K562 (cell line): ENCODE measurements at regions not wholly inside any gene's neighbourhood (a gene's known extent, or its start where the extent isn't known, plus 50 kb on each side); places are given as distances from the start of the nearest gene placed in this dataset.
A peak's percentile ranks its signal among the peaks of the same experiment; 100 is the strongest.

Experiments
- ATAC-seq: fragments of 200-7000 bp; cut with Tn5 transposase; 3 replicates; pipeline ENCODE4 v1.9.1; 2020; ENCODE audit warnings: moderate library complexity
- BruUV-seq: library from RNA; stranded (reverse); fragments of 400-500 nt; replicated peaks from 2 replicates; lab custom pipeline; 2021; lab: Mats Ljungman, UMichigan
- CTCF ChIA-PET: fragments of 300-600 bp; formaldehyde crosslinking; extraction: SDS; loops from one replicate; lab custom pipeline; 2021; ENCODE audit warnings: low intra/inter-chr PET ratio; lab: Yijun Ruan, JAX
- POLR2A ChIA-PET: fragments of 300-600, 350-650 bp; sonication (Branson Sonifier 250); formaldehyde crosslinking; extraction: SDS; loops from one replicate; lab custom pipeline; 2021; ENCODE audit warnings: antibody characterized with exemption, inconsistent platforms; lab: Yijun Ruan, JAX
- DNase-seq, 4 experiments: peaks; one replicate each; pipeline versions ENCODE4 v3.0.0 to v3.0.0-alpha.2; 2011 to 2018; ENCODE audit warnings: low spot score in 3 of 4, mixed read lengths in 3 of 4; ENCODE audit errors: extremely low read depth in 1 of 4
- FAIRE-seq: peaks from 2 replicates; lab custom pipeline; 2011; peaks lifted over from hg19 to GRCh38; lab: Jason Lieb, UNC
- H2AFZ ChIP-seq: 2 replicates; pipeline ENCODE4 v1.6.0; 2011; ENCODE audit warnings: low read depth, low read length, control low read depth, inconsistent platforms
- H3K27ac ChIP-seq: fragments of 200-600 bp; 3 replicates; pipeline ENCODE4 v1.8.0; 2011; ENCODE audit warnings: low read depth, mild to moderate bottlenecking, control low read depth, inconsistent platforms, low read length, moderate library complexity, mixed read lengths; ENCODE audit errors: extremely low read depth
- H3K27me3 ChIP-seq, 2 experiments: fragments of 300-600 bp in 1 of 2; 2 replicates in 1 of 2; 3 replicates in 1 of 2; pipeline versions ENCODE4 v1.6.0 to v1.8.0; 2011; ENCODE audit warnings: inconsistent platforms in 2 of 2, low read length in 2 of 2, mild to moderate bottlenecking in 1 of 2, mixed read lengths in 1 of 2, moderate library complexity in 1 of 2; ENCODE audit not compliant: control insufficient read depth in 2 of 2, insufficient read depth in 2 of 2
- H3K36me3 ChIP-seq: fragments of 300-600 bp; 3 replicates; pipeline ENCODE4 v1.8.0; 2011; ENCODE audit warnings: mild to moderate bottlenecking, low read length, inconsistent platforms; ENCODE audit not compliant: control insufficient read depth, insufficient read depth
- H3K4me1 ChIP-seq, 2 experiments: fragments of 200-600 bp in 1 of 2; replicated peaks in 1 of 2; 2 replicates in 1 of 2; 3 replicates in 1 of 2; pipeline versions ENCODE4 v1.5.1 to v1.8.0; 2011; ENCODE audit warnings: inconsistent platforms in 2 of 2, low read length in 2 of 2, mild to moderate bottlenecking in 1 of 2, mixed read lengths in 1 of 2, moderate library complexity in 1 of 2; ENCODE audit not compliant: control insufficient read depth in 2 of 2, insufficient read depth in 2 of 2
- H3K4me2 ChIP-seq: 2 replicates; pipeline ENCODE4 v1.6.1; 2011; ENCODE audit warnings: low read length, control low read depth, inconsistent platforms, mixed read lengths; ENCODE audit not compliant: insufficient read depth
- H3K4me3 ChIP-seq: fragments of 200-600 bp; sonication (generic), shearing (Covaris generic); 2 replicates; pipeline ENCODE4 v1.5.1; 2016; ENCODE audit warnings: control low read depth, inconsistent platforms
- H3K79me2 ChIP-seq: fragments of 200-600 bp; 3 replicates; pipeline ENCODE4 v1.8.0; 2011; ENCODE audit warnings: low read length, inconsistent platforms; ENCODE audit not compliant: control insufficient read depth, insufficient read depth
- H3K9ac ChIP-seq, 2 experiments: 2 replicates each; pipeline versions ENCODE4 v1.6.0 to v1.6.1; 2011; ENCODE audit warnings: low read depth in 2 of 2, low read length in 2 of 2, control low read depth in 1 of 2, inconsistent platforms in 1 of 2, mild to moderate bottlenecking in 1 of 2, mixed read lengths in 1 of 2; ENCODE audit not compliant: insufficient read depth in 1 of 2
- H3K9me1 ChIP-seq: one replicate; pipeline ENCODE4 v1.6.0; 2011; ENCODE audit warnings: inconsistent platforms, mild to moderate bottlenecking, low read length, moderate library complexity; ENCODE audit not compliant: control insufficient read depth, insufficient read depth
- H3K9me3 ChIP-seq: replicated peaks from 2 replicates; pipeline ENCODE4 v1.5.1; 2011; ENCODE audit warnings: low read depth, low read length, inconsistent platforms; ENCODE audit not compliant: control insufficient read depth, insufficient read depth
- H4K20me1 ChIP-seq: replicated peaks from 2 replicates; pipeline ENCODE4 v1.6.1; 2011; ENCODE audit warnings: low read length, inconsistent platforms, mixed read lengths; ENCODE audit not compliant: control insufficient read depth, insufficient read depth
- BCL6 ChIP-seq: fragments of 250-450 bp; sonication (Bioruptor Pico); IDR thresholded peaks from 2 replicates; pipeline ENCODE4 v1.4.0; 2020
- FIP1L1 ChIP-seq: fragments of 200-400 bp; formaldehyde crosslinking; IDR thresholded peaks from 2 replicates; pipeline ENCODE4 v1.6.1; 2018; ENCODE audit warnings: mild to moderate bottlenecking, low read depth, low read length; ENCODE audit not compliant: poor library complexity, severe bottlenecking
- HMG20B ChIP-seq: fragments of 250-450 bp; sonication (Bioruptor Pico); IDR thresholded peaks from 2 replicates; pipeline ENCODE4 v1.5.0; 2021; ENCODE audit warnings: mild to moderate bottlenecking
- PCBP2 ChIP-seq: fragments of 200-400 bp; formaldehyde crosslinking; IDR thresholded peaks from 2 replicates; pipeline ENCODE4 v1.6.1; 2018; ENCODE audit warnings: low read length, low read depth, mild to moderate bottlenecking, moderate library complexity; ENCODE audit not compliant: poor library complexity, severe bottlenecking
- PRPF4 ChIP-seq: fragments of 200-400 bp; formaldehyde crosslinking; IDR thresholded peaks from one replicate; pipeline ENCODE4 v1.6.1; 2017; ENCODE audit warnings: low read length, low read depth, mild to moderate bottlenecking; ENCODE audit not compliant: insufficient read depth, poor library complexity, severe bottlenecking
- ZC3H11A ChIP-seq: IDR thresholded peaks from 2 replicates; pipeline ENCODE4 v1.6.1; 2012; ENCODE audit warnings: low read depth, low read length, improper control_type of control experiment
- ZNF175 ChIP-seq: fragments of 200-800 bp; sonication (Bioruptor generic); IDR thresholded peaks from 2 replicates; pipeline ENCODE4 v1.6.1; 2016; ENCODE audit warnings: low read depth, mild to moderate bottlenecking, missing genetic modification characterization, missing compliant biosample characterization
- WGBS: fragments of 100-300 bp; shearing (Covaris generic); methylation state at CpG from one replicate; pipeline ENCODE4 v1.1.6; 2016; ENCODE audit warnings: low coverage, mixed read lengths; ENCODE audit not compliant: insufficient coverage; ENCODE audit errors: missing lambda C conversion rate; 5-methylcytosine and 5-hydroxymethylcytosine counted together
- in situ Hi-C: fragments of 300-500 bp; cut with MboI; formaldehyde crosslinking; loops from 4 replicates; pipeline ENCODE4 v1.15.0; 2018; ENCODE audit warnings: inconsistent platforms, mixed read lengths
- intact Hi-C: fragments of 100-400 bp; cut with micrococcal nuclease; formaldehyde crosslinking; loops from 2 replicates; pipeline ENCODE4 v1.14.2; 2022
- TF ChIP-seq, protein P1 (sequence below), 2 experiments: fragments of 450-650 bp in 1 of 2; sonication (generic) in 1 of 2; formaldehyde crosslinking in 1 of 2; IDR thresholded peaks in 1 of 2; conservative IDR thresholded peaks in 1 of 2; 2 replicates each; pipeline versions ENCODE4 v1.6.1 to v1.8.1; 2016 to 2023; ENCODE audit warnings: mild to moderate bottlenecking in 2 of 2, moderate library complexity in 2 of 2, inconsistent platforms in 1 of 2, missing genetic modification reagents in 1 of 2

- FAIRE-seq: no peak
- H3K4me1 ChIP-seq: no peaks in the 10 kb centered on the region
- no peaks in the 10 kb centered on the region for H4K20me1 ChIP-seq
- H3K79me2 ChIP-seq: no peaks in the 10 kb centered on the region
- H3K9me3 ChIP-seq: no peaks in the 10 kb centered on the region
- no peak for TF ChIP-seq ZNF175
- TF ChIP-seq, protein P1, sequence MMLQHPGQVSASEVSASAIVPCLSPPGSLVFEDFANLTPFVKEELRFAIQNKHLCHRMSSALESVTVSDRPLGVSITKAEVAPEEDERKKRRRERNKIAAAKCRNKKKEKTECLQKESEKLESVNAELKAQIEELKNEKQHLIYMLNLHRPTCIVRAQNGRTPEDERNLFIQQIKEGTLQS (IDR thresholded peaks at IDR 0.05): peak; percentile 25; the same call in 1 of the 2 replicates
- TF ChIP-seq, protein P1 (CRISPR knock-in tag; conservative IDR thresholded peaks at IDR 0.05): no peak
- no peaks in the 10 kb centered on the region for H3K27me3 ChIP-seq
- intact Hi-C loops: no loop called here
- in situ Hi-C loops: no loop called here
- no peak overlapping the region for H3K4me3 ChIP-seq
- no peaks in the 10 kb centered on the region for H3K9me1 ChIP-seq
- H2AFZ ChIP-seq: no peak overlapping the region
- H3K27ac ChIP-seq: no peak overlapping the region
- H3K4me2 ChIP-seq: no peak overlapping the region
- DNase-seq: no peak
- H3K36me3 ChIP-seq: no peaks in the 10 kb centered on the region
- H3K9ac ChIP-seq: no peak overlapping the region
- POLR2A ChIA-PET: no interaction called here
- no peak for ATAC-seq
- 44% methylated on average over 2 of the region's 2 CpGs for WGBS
- CTCF ChIA-PET: no interaction called here
- BruUV-seq: no TSS peak
Observed at GRCh38 chr14:30427401-30427800, 131.6 kb upstream of the G2E3 start.

DNA sequence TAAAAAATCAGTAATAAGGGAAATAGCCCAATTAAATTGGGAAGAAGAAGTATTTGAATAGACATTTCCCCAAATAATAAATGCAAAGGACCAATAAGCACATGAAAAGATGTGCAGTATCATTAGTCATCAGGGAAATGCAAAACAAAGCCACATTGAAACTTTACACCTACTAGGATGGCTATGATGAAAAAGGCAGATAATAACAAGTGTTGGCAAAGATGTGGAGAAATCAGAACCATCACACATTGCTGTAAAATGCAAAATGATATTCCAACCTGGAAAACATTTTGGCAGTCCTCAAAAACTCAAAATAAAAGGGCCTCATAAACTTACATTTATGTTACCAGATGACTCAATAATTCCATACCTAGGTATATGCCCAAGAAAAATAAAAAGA is 131.1 kb upstream of the G2E3 start:
- no peak overlapping the region for H3K4me3 ChIP-seq
- no peak overlapping the region for H3K9ac ChIP-seq
- H3K9me1 ChIP-seq: no peaks in the 10 kb centered on the region
- ChIA-PET POLR2A (no interaction called here), CTCF (no interaction called here)
- intact Hi-C loops: no loop called here
- in situ Hi-C loops: no loop called here
- no peaks in the 10 kb centered on the region for H3K4me1 ChIP-seq
- H3K27me3 ChIP-seq: no peaks in the 10 kb centered on the region
- H2AFZ ChIP-seq: no peak overlapping the region
- ATAC-seq: no peak
- TF ChIP-seq BCL6 (CRISPR knock-in tag) (no peak), HMG20B (no peak), PCBP2 (no peak), PRPF4 (no peak), FIP1L1 (no peak), ZC3H11A (no peak)
- FAIRE-seq: no peak
- BruUV-seq: no TSS peak
- no peaks in the 10 kb centered on the region for H3K36me3 ChIP-seq
- H3K4me2 ChIP-seq: no peak overlapping the region
- no peak overlapping the region for H3K27ac ChIP-seq
- DNase-seq: no peak
- H4K20me1 ChIP-seq: no peaks in the 10 kb centered on the region
- no peaks in the 10 kb centered on the region for H3K79me2 ChIP-seq
- no peaks in the 10 kb centered on the region for H3K9me3 ChIP-seq
